Amniotic epithelial cell (primary cell): ENCODE measurements at regions not wholly inside any gene's neighbourhood (a gene's known extent, or its start where the extent isn't known, plus 50 kb on each side); places are given as distances from the start of the nearest gene placed in this dataset.
A peak's percentile ranks its signal among the peaks of the same experiment; 100 is the strongest.
"Not testable (repeated sequence)": the region's sequence is repeated elsewhere in the genome, so short reads cannot be mapped to it uniquely, and the experiment has no call there.

Experiments used
- DNase-seq: peaks from one replicate; pipeline ENCODE4 v3.0.0-alpha.2; 2010; ENCODE audit warnings: low read depth

GRCh38 chr6:144615870-144616269 is 330.7 kb downstream of the UTRN start:
- no peak for DNase-seq

- DNase-seq, result no peak
These were observed 332.1 kb downstream of the UTRN start for GRCh38 chr6:144617191-144617590.

GRCh38 chr6:144617708-144618107 is 332.6 kb downstream of the UTRN start:
- DNase-seq, result no peak

- no peak for DNase-seq
These were observed 334.8 kb downstream of the UTRN start for GRCh38 chr6:144619966-144620365.

- DNase-seq, result peak; percentile 26
These were observed 336.2 kb downstream of the UTRN start for GRCh38 chr6:144621332-144621731.

- no peak for DNase-seq
These were observed 339.1 kb downstream of the UTRN start for GRCh38 chr6:144624246-144624645.

- DNase-seq, result no peak
These were observed 339.6 kb downstream of the UTRN start for GRCh38 chr6:144624716-144625115.

GRCh38 chr6:144630857-144631256 is 345.7 kb downstream of the UTRN start:
- no peak for DNase-seq

- no peak for DNase-seq
These were observed 347.1 kb downstream of the UTRN start for GRCh38 chr6:144632266-144632665.

GRCh38 chr6:144633886-144634285 is 348.8 kb downstream of the UTRN start:
- DNase-seq, result no peak

GRCh38 chr6:144634371-144634770 is 349.2 kb downstream of the UTRN start:
- no peak for DNase-seq

- DNase-seq, result no peak
These were observed 349.9 kb downstream of the UTRN start for GRCh38 chr6:144635051-144635450.

- not testable (repeated sequence) for DNase-seq
These were observed 350.9 kb downstream of the UTRN start for GRCh38 chr6:144636025-144636424.

GRCh38 chr6:144637541-144637940 is 352.4 kb downstream of the UTRN start:
- no peak for DNase-seq

- DNase-seq, result peak; percentile 69
These were observed 354.5 kb downstream of the UTRN start for GRCh38 chr6:144639654-144640053.

- DNase-seq, result no peak
These were observed 356.2 kb downstream of the UTRN start for GRCh38 chr6:144641286-144641685.

- DNase-seq, result peak; percentile 79
These were observed 359.6 kb downstream of the UTRN start for GRCh38 chr6:144644776-144645175.

- no peak for DNase-seq
These were observed 361.2 kb downstream of the UTRN start for GRCh38 chr6:144646093-144647056.

- peak; percentile 94 for DNase-seq
These were observed 362.4 kb downstream of the UTRN start for GRCh38 chr6:144647406-144647964.

- DNase-seq, result no peak
These were observed 363.0 kb downstream of the UTRN start for GRCh38 chr6:144647971-144648651.

GRCh38 chr6:144649085-144649484 is 363.9 kb downstream of the UTRN start:
- DNase-seq, result no peak

- no peak for DNase-seq
These were observed 366.1 kb downstream of the UTRN start for GRCh38 chr6:144651234-144651633.
